Peyer's patch (tissue), 4 donors: ENCODE measurements at regions not wholly inside any gene's neighbourhood (a gene's known extent, or its start where the extent isn't known, plus 50 kb on each side); places are given as distances from the start of the nearest gene placed in this dataset.

Experiments used
- CTCF ChIP-seq, 6 experiments: fragments of 450-650 bp in 4 of 6; fragments of 200-600 bp in 2 of 6; sonication (generic) in 1 of 6; IDR thresholded peaks; one replicate each; pipeline ENCODE4 v1.5.1; 2017 to 2019; ENCODE audit warnings: antibody characterized with exemption in 6 of 6, mild to moderate bottlenecking in 3 of 6, moderate library complexity in 1 of 6
- POLR2A ChIP-seq, 2 donors: fragments of 450-650 bp; IDR thresholded peaks; one replicate each; pipeline ENCODE4 v1.5.1; 2017; ENCODE audit warnings: antibody characterized with exemption in 2 of 2, mild to moderate bottlenecking in 2 of 2, moderate library complexity in 2 of 2

DNA sequence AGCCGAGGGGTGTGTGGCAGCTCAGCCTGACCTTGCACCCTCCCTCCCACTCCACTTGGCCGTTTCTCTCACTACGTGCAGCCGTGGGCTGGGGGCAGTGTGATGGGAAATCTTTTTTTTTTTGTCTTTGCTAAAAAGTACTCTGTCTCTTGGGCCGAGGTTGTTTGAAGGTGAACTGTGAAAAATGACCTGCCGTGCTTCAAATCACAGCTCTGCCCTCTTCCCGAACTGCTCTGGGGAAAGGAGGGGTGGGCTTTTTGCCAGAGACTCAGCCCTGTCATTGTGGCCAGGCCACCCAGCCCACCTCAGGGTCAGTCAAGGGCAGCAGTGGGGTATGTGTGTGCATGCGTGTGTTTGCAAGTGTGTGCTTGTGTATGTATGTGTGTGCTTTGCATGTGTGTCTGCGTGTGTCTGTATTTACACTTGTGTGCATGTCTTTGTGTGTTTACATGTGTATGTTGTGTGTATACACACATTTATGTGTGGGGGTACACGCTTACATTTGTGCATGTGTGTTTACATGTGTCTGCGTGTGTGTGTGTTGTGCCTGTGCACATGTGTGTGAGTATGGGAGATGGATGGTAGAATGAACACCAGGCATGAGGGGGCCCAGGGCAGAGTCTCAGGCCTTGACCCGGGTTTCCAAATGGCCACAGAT lies 61.3 kb upstream of the HAAO start:
- no peak for TF ChIP-seq CTCF (IDR thresholded peaks at IDR 0.05)
- TF ChIP-seq POLR2A (IDR thresholded peaks at IDR 0.05) = no peak
